ENCODE measurements at regions not wholly inside any gene's neighbourhood (a gene's known extent, or its start where the extent isn't known, plus 50 kb on each side); places are given as distances from the start of the nearest gene placed in this dataset.
"Not testable (repeated sequence)": the region's sequence is repeated elsewhere in the genome, so short reads cannot be mapped to it uniquely, and the experiment has no call there.

- no peak for DNase-seq (ENCODE audit: low read depth)
- no peak for TF ChIP-seq CTCF (IDR thresholded peaks at IDR 0.05; ENCODE audit: control insufficient read depth, extremely low read depth, insufficient read depth)
- no peak overlapping the region for H3K4me3 ChIP-seq (ENCODE audit: low read depth, low read length)
Measured at GRCh38 chr2:167851323-167851860, 396.0 kb downstream of the STK39 start.

DNA sequence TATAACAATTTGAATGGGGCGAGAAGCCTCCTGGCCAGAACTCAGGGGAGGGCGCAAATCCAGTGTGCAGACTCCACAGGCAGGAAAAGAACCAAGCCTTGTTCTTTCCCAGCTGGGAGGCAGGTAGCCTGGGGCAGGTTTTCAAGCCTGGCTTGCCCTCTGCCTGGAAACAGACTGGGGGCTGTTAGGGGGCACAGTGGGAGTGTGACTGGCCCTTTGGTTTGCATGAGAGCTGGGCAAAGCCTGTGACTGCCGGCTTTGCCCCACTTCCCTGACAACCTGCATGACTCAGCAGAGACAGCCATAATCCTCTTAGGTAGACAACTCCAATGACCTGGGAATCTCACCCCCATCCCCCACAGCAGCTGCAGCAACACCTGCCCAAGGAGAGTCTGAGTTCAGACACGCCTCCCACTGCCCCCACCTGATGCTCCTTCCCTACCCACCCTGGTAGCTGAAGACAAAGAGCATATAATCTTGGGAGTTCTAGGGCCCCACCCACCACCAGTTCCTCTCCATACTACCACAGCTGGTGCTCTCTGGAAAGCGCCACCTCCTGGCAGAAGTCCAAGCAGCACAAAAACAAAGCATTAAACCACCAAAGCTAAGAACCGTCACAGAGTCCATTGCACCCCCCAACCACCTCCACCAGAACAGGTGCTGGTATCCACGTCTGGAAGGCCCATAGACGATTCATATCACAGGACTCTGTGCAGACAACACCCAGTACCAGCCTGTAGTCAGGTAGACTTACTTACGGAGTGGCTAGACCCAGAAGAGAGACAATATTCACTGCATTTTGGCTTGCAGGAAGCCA is 402.5 kb downstream of the STK39 start:
- no peak for DNase-seq (ENCODE audit: low read depth)
- H3K4me3 ChIP-seq (ENCODE audit: low read depth, low read length) = no peak overlapping the region
- no peak for TF ChIP-seq CTCF (IDR thresholded peaks at IDR 0.05; ENCODE audit: control insufficient read depth, extremely low read depth, insufficient read depth)

- no peak for DNase-seq (ENCODE audit: low read depth)
- TF ChIP-seq CTCF (IDR thresholded peaks at IDR 0.05; ENCODE audit: control insufficient read depth, extremely low read depth, insufficient read depth) = no peak
- H3K4me3 ChIP-seq (ENCODE audit: low read depth, low read length) = no peak overlapping the region
Measured at GRCh38 chr2:167843657-167844056, 403.7 kb downstream of the STK39 start.

DNA sequence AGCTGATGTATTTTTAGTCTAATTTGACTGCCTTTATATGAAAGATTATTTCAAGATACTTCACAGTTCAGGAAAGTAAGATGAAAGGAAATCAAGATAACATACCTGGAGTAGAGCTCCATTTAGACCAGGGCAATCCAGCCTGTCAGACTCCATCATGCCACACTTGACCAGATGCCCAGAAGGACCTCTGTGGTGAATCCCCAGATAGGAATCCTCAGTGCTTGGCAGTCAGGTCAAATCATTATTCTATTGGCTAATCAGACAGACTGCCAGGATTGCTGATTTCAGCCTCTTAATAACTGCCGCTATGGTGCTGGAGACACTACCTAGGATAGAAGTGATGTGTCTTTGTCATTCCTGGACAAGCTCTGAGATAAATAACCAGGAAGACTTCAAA is 404.2 kb downstream of the STK39 start:
- no peak overlapping the region for H3K4me3 ChIP-seq (ENCODE audit: low read depth, low read length)
- no peak for TF ChIP-seq CTCF (IDR thresholded peaks at IDR 0.05; ENCODE audit: control insufficient read depth, extremely low read depth, insufficient read depth)
- no peak for DNase-seq (ENCODE audit: low read depth)

DNA sequence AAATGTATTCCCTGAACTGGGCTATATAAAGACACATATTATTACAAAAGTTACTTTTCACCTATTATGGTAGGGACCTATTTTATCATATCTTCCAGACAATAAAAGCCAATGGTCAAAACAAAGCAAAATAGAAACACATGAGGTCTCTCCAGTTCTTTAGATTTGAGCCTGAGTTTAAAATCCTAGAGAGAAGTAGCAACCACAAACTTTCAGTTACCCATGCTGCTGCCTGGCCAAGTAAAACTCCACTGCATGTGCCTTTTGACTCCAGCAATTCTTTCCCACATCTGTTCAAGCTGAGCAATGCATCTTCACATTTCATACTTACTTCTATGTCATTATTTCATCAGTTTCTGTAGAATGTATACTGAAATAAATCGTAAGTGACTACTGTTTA is 405.3 kb downstream of the STK39 start:
- TF ChIP-seq CTCF (IDR thresholded peaks at IDR 0.05; ENCODE audit: control insufficient read depth, extremely low read depth, insufficient read depth) = no peak
- DNase-seq (ENCODE audit: low read depth) = no peak

GRCh38 chr2:167835290-167835689 is 412.1 kb downstream of the STK39 start:
- DNase-seq (ENCODE audit: low read depth); H3K4me3 ChIP-seq (ENCODE audit: low read depth, low read length): not testable (repeated sequence)

More for the DNA sequence above, 405.3 kb downstream of the STK39 start:
- no peak overlapping the region for H3K4me3 ChIP-seq (ENCODE audit: low read depth, low read length)

GRCh38 chr2:167834707-167835106 is 412.7 kb downstream of the STK39 start:
- no peak overlapping the region for H3K4me3 ChIP-seq (ENCODE audit: low read depth, low read length)
- no peak for DNase-seq (ENCODE audit: low read depth)
- no peak for TF ChIP-seq CTCF (IDR thresholded peaks at IDR 0.05; ENCODE audit: control insufficient read depth, extremely low read depth, insufficient read depth)

All from LNCaP clone FGC (cell line).